ENCODE measurements at regions not wholly inside any gene's neighbourhood (a gene's known extent, or its start where the extent isn't known, plus 50 kb on each side); places are given as distances from the start of the nearest gene placed in this dataset.
"Not testable (repeated sequence)": the region's sequence is repeated elsewhere in the genome, so short reads cannot be mapped to it uniquely, and the experiment has no call there.

DNA sequence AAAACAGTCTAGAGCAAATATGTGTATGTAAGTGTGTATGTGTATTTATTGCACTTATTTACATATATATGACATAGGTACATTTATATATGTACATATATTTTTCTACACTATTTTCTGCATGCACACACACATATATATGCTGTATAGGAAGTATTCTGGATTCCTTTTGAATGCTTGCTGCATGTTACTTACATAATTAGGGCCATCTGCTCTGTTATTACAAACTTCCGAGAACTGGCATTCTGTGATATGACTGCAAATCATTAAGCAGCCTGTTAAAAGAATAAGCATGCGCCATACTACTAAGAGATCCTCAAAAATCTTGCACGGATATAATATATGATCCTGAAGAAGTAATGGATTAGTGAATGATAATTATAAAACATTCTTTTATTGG is 1157.6 kb upstream of the TENM3 start:
- no peak overlapping the region for H3K4me3 ChIP-seq (ENCODE audit: low read depth, low read length)
- TF ChIP-seq, protein P1, sequence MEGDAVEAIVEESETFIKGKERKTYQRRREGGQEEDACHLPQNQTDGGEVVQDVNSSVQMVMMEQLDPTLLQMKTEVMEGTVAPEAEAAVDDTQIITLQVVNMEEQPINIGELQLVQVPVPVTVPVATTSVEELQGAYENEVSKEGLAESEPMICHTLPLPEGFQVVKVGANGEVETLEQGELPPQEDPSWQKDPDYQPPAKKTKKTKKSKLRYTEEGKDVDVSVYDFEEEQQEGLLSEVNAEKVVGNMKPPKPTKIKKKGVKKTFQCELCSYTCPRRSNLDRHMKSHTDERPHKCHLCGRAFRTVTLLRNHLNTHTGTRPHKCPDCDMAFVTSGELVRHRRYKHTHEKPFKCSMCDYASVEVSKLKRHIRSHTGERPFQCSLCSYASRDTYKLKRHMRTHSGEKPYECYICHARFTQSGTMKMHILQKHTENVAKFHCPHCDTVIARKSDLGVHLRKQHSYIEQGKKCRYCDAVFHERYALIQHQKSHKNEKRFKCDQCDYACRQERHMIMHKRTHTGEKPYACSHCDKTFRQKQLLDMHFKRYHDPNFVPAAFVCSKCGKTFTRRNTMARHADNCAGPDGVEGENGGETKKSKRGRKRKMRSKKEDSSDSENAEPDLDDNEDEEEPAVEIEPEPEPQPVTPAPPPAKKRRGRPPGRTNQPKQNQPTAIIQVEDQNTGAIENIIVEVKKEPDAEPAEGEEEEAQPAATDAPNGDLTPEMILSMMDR (IDR thresholded peaks at IDR 0.05; ENCODE audit: low read depth, low read length), result no peak
- in situ Hi-C loops (cut with HindIII; ENCODE audit: low sequenced_read_pairs), result no loop called here
- DNase-seq (ENCODE audit: low read depth, low spot score), result no peak

DNA sequence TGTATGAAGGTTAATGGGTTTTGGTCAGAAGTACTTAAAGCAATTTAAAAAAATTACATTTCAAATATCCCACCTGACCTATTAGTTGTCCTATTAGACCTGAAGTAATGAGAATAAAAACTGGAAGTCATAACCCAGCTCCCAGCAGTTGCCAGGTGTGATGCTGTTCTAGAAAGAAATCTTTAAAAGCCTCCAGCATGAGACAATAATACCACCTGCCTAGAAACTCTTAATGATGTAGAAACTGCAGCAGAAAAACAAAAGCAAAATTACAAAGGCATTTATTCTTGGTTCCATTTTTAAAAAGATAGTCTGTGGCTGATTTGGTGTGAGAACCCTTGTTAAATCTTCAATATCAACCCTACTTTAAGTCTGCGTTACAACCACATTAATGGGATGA is 1137.7 kb upstream of the TENM3 start:
- no peak overlapping the region for H3K4me3 ChIP-seq (ENCODE audit: low read depth, low read length)
- TF ChIP-seq, protein P1 (IDR thresholded peaks at IDR 0.05; ENCODE audit: low read depth, low read length), result no peak
- no peak for DNase-seq (ENCODE audit: low read depth, low spot score)
- in situ Hi-C loops (cut with HindIII; ENCODE audit: low sequenced_read_pairs), result no loop called here

DNA sequence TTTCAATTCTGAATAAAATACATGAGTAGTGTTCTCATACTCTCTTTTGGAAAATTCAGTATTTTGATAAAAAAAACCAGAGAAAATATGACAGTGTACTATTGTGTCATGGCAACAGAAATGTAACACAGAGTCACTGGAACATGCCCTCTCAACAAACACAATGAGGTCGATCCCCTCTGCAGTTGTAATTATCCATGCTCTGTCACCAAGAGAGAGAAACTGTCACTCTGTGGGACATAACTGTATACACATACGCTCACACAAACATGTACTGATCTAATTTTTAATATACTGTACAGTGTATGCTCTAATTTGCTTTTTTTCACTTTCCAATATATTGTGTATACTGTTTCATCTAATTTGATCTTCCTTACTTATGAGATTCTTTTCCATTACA is 1136.8 kb upstream of the TENM3 start:
- DNase-seq (ENCODE audit: low read depth, low spot score), result no peak
- H3K4me3 ChIP-seq (ENCODE audit: low read depth, low read length), result no peak overlapping the region
- TF ChIP-seq, protein P1 (IDR thresholded peaks at IDR 0.05; ENCODE audit: low read depth, low read length), result no peak
- in situ Hi-C loops (cut with HindIII; ENCODE audit: low sequenced_read_pairs), result no loop called here

DNA sequence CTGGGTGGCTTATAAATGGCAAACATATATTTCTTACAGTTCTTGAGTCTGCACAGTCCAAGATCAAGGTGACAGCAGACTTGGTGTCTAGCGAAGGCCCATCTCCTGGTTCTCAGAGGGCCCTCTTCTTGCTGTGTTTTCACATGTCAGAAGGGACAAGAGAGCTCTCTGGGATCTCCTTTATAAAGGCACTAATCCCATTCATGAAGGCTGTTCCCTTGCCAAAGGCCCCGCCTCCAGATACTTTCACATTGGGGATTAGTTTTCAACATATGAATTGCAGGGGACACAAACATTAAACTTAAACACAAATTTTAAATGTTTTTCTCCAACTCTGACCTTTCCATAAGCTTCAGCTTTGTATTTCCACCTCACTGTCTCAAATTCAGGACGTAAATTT is 1135.0 kb upstream of the TENM3 start:
- in situ Hi-C loops (cut with HindIII; ENCODE audit: low sequenced_read_pairs), result no loop called here
- DNase-seq (ENCODE audit: low read depth, low spot score), result no peak
- TF ChIP-seq, protein P1 (IDR thresholded peaks at IDR 0.05; ENCODE audit: low read depth, low read length), result no peak
- no peak overlapping the region for H3K4me3 ChIP-seq (ENCODE audit: low read depth, low read length)

DNA sequence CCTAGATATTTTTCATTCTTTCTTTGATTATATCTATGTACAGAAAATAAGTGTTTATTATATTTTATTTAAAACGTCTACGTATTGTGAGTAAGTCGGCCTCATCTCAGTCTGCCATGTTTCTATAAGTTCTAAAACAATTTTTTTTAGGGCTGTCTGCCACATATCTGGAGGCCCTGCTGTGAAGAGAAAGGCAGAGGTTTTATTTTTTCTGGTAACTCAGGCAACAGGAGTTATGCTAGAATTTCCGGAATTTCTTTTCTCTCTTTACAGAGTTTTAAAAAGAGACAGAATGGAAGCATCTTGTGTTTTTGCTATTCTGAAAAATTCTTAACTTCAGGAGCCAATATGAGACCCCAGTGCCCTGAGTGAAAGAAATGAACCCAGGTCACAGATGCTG is 1124.0 kb upstream of the TENM3 start:
- TF ChIP-seq, protein P1 (IDR thresholded peaks at IDR 0.05; ENCODE audit: low read depth, low read length), result no peak
- DNase-seq (ENCODE audit: low read depth, low spot score), result no peak
- in situ Hi-C loops (cut with HindIII; ENCODE audit: low sequenced_read_pairs), result no loop called here
- H3K4me3 ChIP-seq (ENCODE audit: low read depth, low read length), result no peak overlapping the region

DNA sequence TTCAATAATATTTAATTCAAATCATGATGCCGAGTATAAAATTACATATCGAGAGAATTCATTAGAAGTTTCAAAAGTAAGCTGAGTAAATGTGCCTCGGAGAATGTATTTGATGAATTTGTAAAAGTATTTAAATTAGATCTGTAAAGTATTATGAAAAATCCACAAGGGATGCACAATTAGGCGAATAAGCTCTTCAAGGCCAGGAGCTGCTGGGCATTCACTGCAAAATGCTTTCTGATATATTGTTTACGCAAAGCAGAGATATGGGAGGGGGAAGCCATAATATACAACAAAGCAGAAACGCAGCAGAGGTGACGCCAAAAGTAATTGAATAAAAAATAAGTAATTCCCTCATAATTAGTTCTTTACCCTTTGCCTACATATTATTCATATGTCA is 1121.5 kb upstream of the TENM3 start:
- no peak overlapping the region for H3K4me3 ChIP-seq (ENCODE audit: low read depth, low read length)
- TF ChIP-seq, protein P1 (IDR thresholded peaks at IDR 0.05; ENCODE audit: low read depth, low read length), result no peak
- DNase-seq (ENCODE audit: low read depth, low spot score), result no peak
- in situ Hi-C loops (cut with HindIII; ENCODE audit: low sequenced_read_pairs), result no loop called here

DNA sequence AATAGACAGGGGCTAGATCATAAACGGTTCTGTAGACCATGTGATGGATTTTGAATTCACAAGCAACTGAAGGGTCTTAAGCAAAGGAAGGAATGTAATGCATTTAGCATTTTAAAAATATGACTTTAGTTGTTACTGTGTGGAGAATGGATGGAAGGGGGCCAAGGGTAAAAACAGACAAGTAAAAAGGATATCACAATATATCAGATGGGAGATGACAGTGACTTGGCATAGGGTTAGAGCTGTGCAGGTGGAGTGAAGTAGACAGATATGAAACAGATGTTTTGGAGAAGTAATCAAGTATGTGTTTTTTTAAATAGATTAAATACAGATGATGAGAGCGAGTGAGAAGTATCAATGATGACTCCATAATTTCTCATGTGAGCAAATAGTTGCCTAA is 1116.0 kb upstream of the TENM3 start:
- in situ Hi-C loops (cut with HindIII; ENCODE audit: low sequenced_read_pairs), result no loop called here
- TF ChIP-seq, protein P1 (IDR thresholded peaks at IDR 0.05; ENCODE audit: low read depth, low read length), result no peak

DNA sequence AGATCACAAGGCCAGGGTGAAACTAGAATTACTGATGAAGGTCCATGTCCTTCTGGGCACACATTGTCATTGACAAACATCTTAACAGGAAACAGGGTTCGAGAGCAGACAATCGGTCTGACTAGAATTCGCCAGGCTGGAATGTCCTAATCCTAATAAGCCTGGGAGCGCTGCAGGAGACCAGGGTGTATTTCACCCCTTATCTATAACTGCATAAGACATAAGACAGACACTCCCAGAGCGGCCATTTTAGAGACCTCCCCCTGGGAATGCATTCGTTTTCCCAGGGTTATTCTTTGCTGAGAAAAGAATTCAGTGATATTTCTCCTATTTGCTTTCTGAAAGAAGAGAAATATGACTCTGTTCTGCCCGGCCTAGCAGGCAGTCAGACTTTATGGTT is 1112.9 kb upstream of the TENM3 start:
- in situ Hi-C loops (cut with HindIII; ENCODE audit: low sequenced_read_pairs); H3K4me3 ChIP-seq (ENCODE audit: low read depth, low read length): not testable (repeated sequence)

More for the DNA sequence above, 1116.0 kb upstream of the TENM3 start:
- DNase-seq (ENCODE audit: low read depth, low spot score), result no peak
- H3K4me3 ChIP-seq (ENCODE audit: low read depth, low read length), result no peak overlapping the region

More for the DNA sequence above, 1112.9 kb upstream of the TENM3 start:
- DNase-seq (ENCODE audit: low read depth, low spot score), result not testable (repeated sequence)

Measured in astrocyte of the spinal cord (primary cell).